Stimulated activated CD8-positive, alpha-beta memory T cell treated with anti-CD3 and anti-CD28 coated beads, Interleukin-7, amount 100 ng/mL, for 24 hours (primary cell): ENCODE measurements at regions not wholly inside any gene's neighbourhood (a gene's known extent, or its start where the extent isn't known, plus 50 kb on each side); places are given as distances from the start of the nearest gene placed in this dataset.

Experiments
- DNase-seq: peaks from one replicate; pipeline ENCODE4 v3.0.0-alpha.2; 2020; ENCODE audit warnings: low read depth

- no peak for DNase-seq
Measured at GRCh38 chr2:126827371-126827770, 71.3 kb upstream of the TEX51 start.

GRCh38 chr2:126828051-126828450, 70.6 kb upstream of the TEX51 start:
- DNase-seq: no peak

GRCh38 chr2:126828491-126828890, 70.2 kb upstream of the TEX51 start:
- no peak for DNase-seq

- DNase-seq: no peak
Measured at GRCh38 chr2:126831234-126832005, 67.3 kb upstream of the TEX51 start.

- DNase-seq: no peak
Measured at GRCh38 chr2:126832014-126832413, 66.7 kb upstream of the TEX51 start.

- no peak for DNase-seq
Measured at GRCh38 chr2:126832757-126833156, 65.9 kb upstream of the TEX51 start.

- no peak for DNase-seq
Measured at GRCh38 chr2:126834006-126834659, 64.6 kb upstream of the TEX51 start.

- DNase-seq: no peak
Measured at GRCh38 chr2:126835261-126835660, 63.4 kb upstream of the TEX51 start.

GRCh38 chr2:126835831-126836230, 62.9 kb upstream of the TEX51 start:
- DNase-seq: no peak

GRCh38 chr2:126836761-126837679, 61.7 kb upstream of the TEX51 start:
- no peak for DNase-seq

- no peak for DNase-seq
Measured at GRCh38 chr2:126837966-126838715, 60.5 kb upstream of the TEX51 start.

GRCh38 chr2:126838716-126838985, 60.0 kb upstream of the TEX51 start:
- no peak for DNase-seq

GRCh38 chr2:126839796-126840195, 58.9 kb upstream of the TEX51 start:
- no peak for DNase-seq

GRCh38 chr2:126843081-126843480, 55.6 kb upstream of the TEX51 start:
- DNase-seq: no peak

GRCh38 chr2:126846241-126846640, 52.4 kb upstream of the TEX51 start:
- no peak for DNase-seq
